ENCODE measurements at regions not wholly inside any gene's neighbourhood (a gene's known extent, or its start where the extent isn't known, plus 50 kb on each side); places are given as distances from the start of the nearest gene placed in this dataset.

DNA sequence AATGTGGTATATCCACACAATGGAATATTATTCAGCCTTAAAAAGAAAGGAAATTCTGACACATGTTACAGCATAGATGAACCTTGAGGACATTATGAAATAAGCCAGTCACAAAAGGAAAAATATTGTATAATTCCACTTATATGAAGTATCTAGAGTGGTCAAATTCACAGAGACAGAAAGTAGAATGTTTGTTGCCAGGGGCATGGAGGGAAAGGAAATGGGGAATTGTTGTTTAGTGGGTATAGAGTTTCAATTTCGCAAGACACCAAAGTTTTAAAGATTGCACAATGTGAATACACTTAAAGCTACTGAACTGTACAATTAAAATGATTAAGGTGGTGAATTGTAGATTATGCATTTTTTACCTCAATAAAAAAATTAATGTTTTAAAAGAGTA is 92.9 kb downstream of the TXNL1 start:
- Histone ChIP-seq H3K4me1 (replicated peaks) (no peaks in the 10 kb centered on the region), H3K9me3 (no peaks in the 10 kb centered on the region), H3K36me3 (no peaks in the 10 kb centered on the region), H3K27ac (no peak overlapping the region), H3K4me3 (no peak overlapping the region), H3K27me3 (replicated peaks; ENCODE audit: insufficient read depth) (no peaks in the 10 kb centered on the region)
- intact Hi-C loops (cut with DNase I), result no loop called here
- no peak for DNase-seq (ENCODE audit: low spot score)
- 100% methylated on average over 1 of the region's 1 CpG for WGBS
- TF ChIP-seq, protein P1, sequence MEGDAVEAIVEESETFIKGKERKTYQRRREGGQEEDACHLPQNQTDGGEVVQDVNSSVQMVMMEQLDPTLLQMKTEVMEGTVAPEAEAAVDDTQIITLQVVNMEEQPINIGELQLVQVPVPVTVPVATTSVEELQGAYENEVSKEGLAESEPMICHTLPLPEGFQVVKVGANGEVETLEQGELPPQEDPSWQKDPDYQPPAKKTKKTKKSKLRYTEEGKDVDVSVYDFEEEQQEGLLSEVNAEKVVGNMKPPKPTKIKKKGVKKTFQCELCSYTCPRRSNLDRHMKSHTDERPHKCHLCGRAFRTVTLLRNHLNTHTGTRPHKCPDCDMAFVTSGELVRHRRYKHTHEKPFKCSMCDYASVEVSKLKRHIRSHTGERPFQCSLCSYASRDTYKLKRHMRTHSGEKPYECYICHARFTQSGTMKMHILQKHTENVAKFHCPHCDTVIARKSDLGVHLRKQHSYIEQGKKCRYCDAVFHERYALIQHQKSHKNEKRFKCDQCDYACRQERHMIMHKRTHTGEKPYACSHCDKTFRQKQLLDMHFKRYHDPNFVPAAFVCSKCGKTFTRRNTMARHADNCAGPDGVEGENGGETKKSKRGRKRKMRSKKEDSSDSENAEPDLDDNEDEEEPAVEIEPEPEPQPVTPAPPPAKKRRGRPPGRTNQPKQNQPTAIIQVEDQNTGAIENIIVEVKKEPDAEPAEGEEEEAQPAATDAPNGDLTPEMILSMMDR (IDR thresholded peaks at IDR 0.05), result no peak
- TF ChIP-seq POLR2A (IDR thresholded peaks at IDR 0.05) (no peak), POLR2AphosphoS5 (IDR thresholded peaks at IDR 0.05) (no peak)

DNA sequence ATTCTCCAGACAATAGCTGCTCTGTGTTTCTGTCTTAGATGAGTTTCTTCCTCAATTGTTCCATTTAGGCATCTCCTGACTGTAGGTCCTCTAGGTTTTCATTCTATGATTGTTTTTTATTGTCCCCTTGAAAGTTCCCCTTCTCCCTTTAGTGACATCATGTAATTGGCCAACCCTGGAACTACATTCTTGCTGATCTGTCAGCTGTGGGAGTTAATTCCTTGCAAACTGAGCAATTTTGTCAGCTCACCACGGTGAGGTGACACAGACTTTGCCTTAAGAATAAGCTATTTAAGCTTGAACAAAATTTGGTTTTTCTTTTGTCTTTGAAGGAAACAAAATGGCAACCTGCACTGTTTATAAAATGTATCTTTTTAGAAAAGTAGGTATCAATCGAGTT is 95.9 kb downstream of the TXNL1 start:
- DNase-seq (ENCODE audit: low spot score), result no peak
- 76% methylated on average over 2 of the region's 2 CpGs for WGBS

DNA sequence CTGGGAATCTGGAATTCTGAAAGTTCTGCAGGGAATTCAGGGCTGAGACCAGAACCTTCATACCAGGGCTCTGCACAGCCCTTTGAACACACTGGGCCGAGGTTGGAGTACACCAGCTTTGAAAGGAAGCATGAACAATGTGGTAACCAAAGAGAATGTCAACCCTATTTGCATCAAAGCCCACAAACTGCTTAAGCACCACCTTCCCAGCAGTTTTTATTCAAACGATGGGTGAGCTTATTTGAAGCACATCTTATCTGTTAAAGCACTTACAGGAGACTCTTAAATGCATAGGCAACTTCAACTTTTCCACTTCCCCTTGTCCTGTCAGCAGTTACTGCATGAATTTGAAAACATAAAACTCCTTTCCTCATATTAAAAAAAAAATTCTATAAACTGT is 96.6 kb downstream of the TXNL1 start:
- TF ChIP-seq POLR2AphosphoS5 (IDR thresholded peaks at IDR 0.05), result no peak
- TF ChIP-seq, protein P1 (IDR thresholded peaks at IDR 0.05), result no peak
- H3K4me3 ChIP-seq, result no peak overlapping the region
- H3K4me1 ChIP-seq (replicated peaks), result no peaks in the 10 kb centered on the region
- no peaks in the 10 kb centered on the region for H3K9me3 ChIP-seq
- DNase-seq (ENCODE audit: low spot score), result no peak
- H3K27me3 ChIP-seq (replicated peaks; ENCODE audit: insufficient read depth), result no peaks in the 10 kb centered on the region
- 46% methylated on average over 2 of the region's 2 CpGs for WGBS
- no peak overlapping the region for H3K27ac ChIP-seq
- intact Hi-C loops (cut with DNase I), result no loop called here
- H3K36me3 ChIP-seq, result no peaks in the 10 kb centered on the region

More for the DNA sequence above, 95.9 kb downstream of the TXNL1 start:
- no peaks in the 10 kb centered on the region for H3K4me1 ChIP-seq (replicated peaks)
- H3K9me3 ChIP-seq, result no peaks in the 10 kb centered on the region
- intact Hi-C loops (cut with DNase I), result no loop called here
- no peaks in the 10 kb centered on the region for H3K27me3 ChIP-seq (replicated peaks; ENCODE audit: insufficient read depth)
- TF ChIP-seq POLR2A (IDR thresholded peaks at IDR 0.05) (no peak), POLR2AphosphoS5 (IDR thresholded peaks at IDR 0.05) (no peak)
- TF ChIP-seq, protein P1 (IDR thresholded peaks at IDR 0.05), result no peak
- no peak overlapping the region for H3K27ac ChIP-seq
- no peaks in the 10 kb centered on the region for H3K36me3 ChIP-seq
- H3K4me3 ChIP-seq, result no peak overlapping the region

DNA sequence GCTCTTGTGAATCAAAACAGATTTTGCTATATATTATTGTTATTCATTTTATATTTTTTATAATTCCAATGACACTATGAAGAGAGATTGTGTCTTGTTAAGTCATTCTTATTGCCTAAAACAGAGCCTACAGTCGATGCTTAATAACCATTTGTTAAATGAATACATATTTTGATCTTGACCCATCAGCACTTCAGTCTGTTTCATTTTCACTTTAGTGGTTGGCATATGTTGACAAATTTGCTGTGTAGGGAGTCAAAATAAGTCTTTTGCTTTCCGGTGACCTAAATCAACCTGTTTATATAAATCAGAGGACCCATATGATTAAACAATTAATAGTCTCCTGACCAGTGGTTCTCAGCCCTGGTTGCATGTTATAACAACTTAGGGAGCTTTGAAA is 97.1 kb downstream of the TXNL1 start:
- no peaks in the 10 kb centered on the region for H3K4me1 ChIP-seq (replicated peaks)
- TF ChIP-seq, protein P1 (IDR thresholded peaks at IDR 0.05), result no peak
- no peak for TF ChIP-seq POLR2A (IDR thresholded peaks at IDR 0.05)
- no peak for TF ChIP-seq POLR2AphosphoS5 (IDR thresholded peaks at IDR 0.05)
- intact Hi-C loops (cut with DNase I), result no loop called here
- H3K36me3 ChIP-seq, result no peaks in the 10 kb centered on the region
- DNase-seq (ENCODE audit: low spot score), result no peak
- no peaks in the 10 kb centered on the region for H3K27me3 ChIP-seq (replicated peaks; ENCODE audit: insufficient read depth)
- H3K27ac ChIP-seq, result no peak overlapping the region
- H3K9me3 ChIP-seq, result no peaks in the 10 kb centered on the region
- no peak overlapping the region for H3K4me3 ChIP-seq
- WGBS, result 90% methylated on average over 2 of the region's 2 CpGs

DNA sequence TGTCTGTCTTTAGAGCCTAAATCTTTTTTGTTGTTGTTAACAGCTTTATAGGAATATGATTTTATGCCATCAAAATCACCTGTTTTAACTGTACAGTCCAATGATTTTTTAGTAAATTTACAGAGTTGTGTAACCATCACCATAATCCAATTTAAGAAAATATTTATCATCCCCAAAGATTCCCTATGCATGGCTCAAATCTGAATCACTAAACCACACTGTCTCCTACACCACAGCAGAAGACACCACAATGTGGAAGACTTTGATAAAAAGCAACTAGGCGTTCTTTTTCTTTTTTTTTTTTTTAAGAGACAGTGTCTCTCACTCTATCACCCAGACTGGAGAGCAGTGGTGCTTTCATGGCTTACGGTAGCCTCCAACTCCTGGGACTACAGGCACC is 99.6 kb downstream of the TXNL1 start:
- Histone ChIP-seq H3K4me1 (replicated peaks) (no peaks in the 10 kb centered on the region), H3K36me3 (no peaks in the 10 kb centered on the region), H3K9me3 (no peaks in the 10 kb centered on the region), H3K27ac (no peak overlapping the region), H3K27me3 (replicated peaks; ENCODE audit: insufficient read depth) (no peaks in the 10 kb centered on the region), H3K4me3 (no peak overlapping the region)
- TF ChIP-seq, protein P1 (IDR thresholded peaks at IDR 0.05), result no peak
- no peak for TF ChIP-seq POLR2AphosphoS5 (IDR thresholded peaks at IDR 0.05)
- 39% methylated on average over 2 of the region's 2 CpGs for WGBS
- intact Hi-C loops (cut with DNase I), result no loop called here
- DNase-seq (ENCODE audit: low spot score), result no peak

All from prostate gland (tissue), 2 donors.